SHP77 (cell line): ENCODE measurements at regions not wholly inside any gene's neighbourhood (a gene's known extent, or its start where the extent isn't known, plus 50 kb on each side); places are given as distances from the start of the nearest gene placed in this dataset.

ENCODE experiments used
- DNase-seq, 2 experiments: peaks; one replicate each; lab custom pipeline; 2025; lab: John Stamatoyannopoulos, UW

- DNase-seq: no peak
Measured at GRCh38 chr6:113496166-113496565, 361.0 kb upstream of the MARCKS start.

- DNase-seq: no peak
Measured at GRCh38 chr6:113500221-113500620, 356.9 kb upstream of the MARCKS start.

- no peak for DNase-seq
Measured at GRCh38 chr6:113505084-113505699, 352.0 kb upstream of the MARCKS start.

- no peak for DNase-seq
Measured at GRCh38 chr6:113508249-113508648, 348.9 kb upstream of the MARCKS start.

GRCh38 chr6:113511100-113511499 is 346.0 kb upstream of the MARCKS start:
- peak in 1 of 2 experiments; percentile 16 for DNase-seq

GRCh38 chr6:113512576-113512975 is 344.6 kb upstream of the MARCKS start:
- DNase-seq: no peak

- DNase-seq: no peak
Measured at GRCh38 chr6:113513086-113513485, 344.1 kb upstream of the MARCKS start.

- DNase-seq: no peak
Measured at GRCh38 chr6:113522376-113522775, 334.8 kb upstream of the MARCKS start.

- DNase-seq: no peak
Measured at GRCh38 chr6:113524826-113525225, 332.3 kb upstream of the MARCKS start.

- no peak for DNase-seq
Measured at GRCh38 chr6:113526553-113526952, 330.6 kb upstream of the MARCKS start.

GRCh38 chr6:113526995-113527394 is 330.1 kb upstream of the MARCKS start:
- DNase-seq: no peak

GRCh38 chr6:113528111-113528510 is 329.0 kb upstream of the MARCKS start:
- no peak for DNase-seq

- no peak for DNase-seq
Measured at GRCh38 chr6:113529196-113529595, 327.9 kb upstream of the MARCKS start.

GRCh38 chr6:113529879-113530278 is 327.3 kb upstream of the MARCKS start:
- DNase-seq: no peak

- no peak for DNase-seq
Measured at GRCh38 chr6:113530769-113531168, 326.4 kb upstream of the MARCKS start.

GRCh38 chr6:113539202-113539601 is 317.9 kb upstream of the MARCKS start:
- DNase-seq: no peak

- no peak for DNase-seq
Measured at GRCh38 chr6:113539623-113540022, 317.5 kb upstream of the MARCKS start.

GRCh38 chr6:113540466-113540865 is 316.7 kb upstream of the MARCKS start:
- DNase-seq: no peak

- no peak for DNase-seq
Measured at GRCh38 chr6:113551168-113551567, 306.0 kb upstream of the MARCKS start.

GRCh38 chr6:113556775-113557174 is 300.4 kb upstream of the MARCKS start:
- no peak for DNase-seq

- no peak for DNase-seq
Measured at GRCh38 chr6:113558431-113558830, 298.7 kb upstream of the MARCKS start.

- no peak for DNase-seq
Measured at GRCh38 chr6:113558966-113559365, 298.2 kb upstream of the MARCKS start.

- DNase-seq: no peak
Measured at GRCh38 chr6:113560376-113560775, 296.8 kb upstream of the MARCKS start.

GRCh38 chr6:113560908-113561307 is 296.2 kb upstream of the MARCKS start:
- DNase-seq: no peak

GRCh38 chr6:113562248-113562647 is 294.9 kb upstream of the MARCKS start:
- DNase-seq: no peak
